ENCODE measurements at regions not wholly inside any gene's neighbourhood (a gene's known extent, or its start where the extent isn't known, plus 50 kb on each side); places are given as distances from the start of the nearest gene placed in this dataset.
A peak's percentile ranks its signal among the peaks of the same experiment; 100 is the strongest.

- no peak overlapping the region for H3K56ac ChIP-seq (ENCODE audit: extremely low read depth, insufficient read depth, low read length)
- H3K9me1 ChIP-seq (ENCODE audit: insufficient read depth, low read length) = peaks cover 3% of the 10 kb centered on the region; the same call in 1 of the 2 replicates
- H2BK15ac ChIP-seq (ENCODE audit: low read depth, low read length) = no peak overlapping the region
- H3K9ac ChIP-seq (ENCODE audit: low read depth, low read length) = no peak overlapping the region
- 80% methylated on average over 1 of the region's 3 CpGs; no CpG with 5 or more reads in 1 of the 2 experiments for WGBS, 2 experiments (ENCODE audit: extremely low coverage in 2 of 2, insufficient read length in 1 of 2)
- dilution Hi-C loops (cut with HindIII; ENCODE audit: low sequenced_read_pairs, unreplicated experiment) (no loop called here), intact Hi-C loops (cut with micrococcal nuclease) (no loop called here), in situ Hi-C loops (cut with MboI; ENCODE audit: low sequenced_read_pairs) (no loop called here)
- no peak overlapping the region; the same call in 1 of the 2 replicates for H2BK120ac ChIP-seq (ENCODE audit: low read depth, low read length)
- H3K18ac ChIP-seq (ENCODE audit: low read depth, low read length) = no peak overlapping the region
- no peak overlapping the region for H4K5ac ChIP-seq (ENCODE audit: low read depth, low read length)
- POLR2A ChIA-PET (ENCODE audit: unreplicated experiment) = no interaction called here
- CTCF ChIA-PET = no interaction called here
- H3K4me2 ChIP-seq (ENCODE audit: low read depth, low read length) = no peak overlapping the region
- H3K14ac ChIP-seq (replicated peaks; ENCODE audit: low read depth, low read length) = 0 out of 2 replicates have a peak overlapping the region, but pooled peaks have one; percentile 37
- H3K36me3 ChIP-seq (ENCODE audit: control insufficient read depth, insufficient read depth, low read length) = no peaks in the 10 kb centered on the region
- H3K4me3 ChIP-seq (ENCODE audit: insufficient read depth, low read depth, low read length) = no peak overlapping the region
- H4K91ac ChIP-seq (ENCODE audit: insufficient read depth, low read depth, low read length) = no peak overlapping the region
- no peak overlapping the region for H3K23ac ChIP-seq (ENCODE audit: low read depth, low read length)
- no peak overlapping the region for H3K4ac ChIP-seq (ENCODE audit: low read depth, low read length)
- H3K27ac ChIP-seq (ENCODE audit: insufficient read depth, low read length) = no peak overlapping the region
- H2AFZ ChIP-seq (replicated peaks; ENCODE audit: low read length, poor library complexity) = no peak overlapping the region
- H3K9me3 ChIP-seq (ENCODE audit: control insufficient read depth, insufficient read depth, low read length) = no peaks in the 10 kb centered on the region
- BruUV-seq (replicated peaks) = no TSS peak
- H4K20me1 ChIP-seq (ENCODE audit: insufficient read depth, low read length) = no peaks in the 10 kb centered on the region
- TF ChIP-seq BHLHE40 (IDR thresholded peaks at IDR 0.05; ENCODE audit: low read depth, low read length) (no peak), CTCF (conservative IDR thresholded peaks at IDR 0.05; ENCODE audit: low read depth, low read length) (no peak), SMC3 (IDR thresholded peaks at IDR 0.05; ENCODE audit: low read depth, low read length) (no peak), MXI1 (IDR thresholded peaks at IDR 0.05; ENCODE audit: borderline replicate concordance, low read depth, low read length) (no peak), RFX5 (IDR thresholded peaks at IDR 0.05; ENCODE audit: low read depth, low read length) (no peak), RCOR1 (IDR thresholded peaks at IDR 0.05; ENCODE audit: insufficient replicate concordance, low read length) (no peak), RAD21 (IDR thresholded peaks at IDR 0.05; ENCODE audit: low read length) (no peak), MAZ (IDR thresholded peaks at IDR 0.05; ENCODE audit: borderline replicate concordance, low read depth, low read length) (no peak), POLR2A (IDR thresholded peaks at IDR 0.05; ENCODE audit: low read depth, low read length) (no peak), USF2 (IDR thresholded peaks at IDR 0.05; ENCODE audit: low read depth, low read length) (no peak), MAFK (IDR thresholded peaks at IDR 0.05; ENCODE audit: low read depth, low read length) (no peak), ELK1 (IDR thresholded peaks at IDR 0.05; ENCODE audit: borderline replicate concordance, low read depth, low read length) (no peak), FOS (IDR thresholded peaks at IDR 0.05; ENCODE audit: low read depth, low read length) (no peak), NFE2L2 (IDR thresholded peaks at IDR 0.05; ENCODE audit: low read depth, low read length) (no peak), CEBPB (IDR thresholded peaks at IDR 0.05; ENCODE audit: low read depth, low read length) (no peak), CHD1 (IDR thresholded peaks at IDR 0.05; ENCODE audit: low read depth, low read length) (no peak)
- H2AK9ac ChIP-seq (replicated peaks; ENCODE audit: low read depth, low read length, poor library complexity) = no peak overlapping the region
- H2BK5ac ChIP-seq (ENCODE audit: low read depth, low read length, poor library complexity, severe bottlenecking) = no peak overlapping the region
- H2BK20ac ChIP-seq (ENCODE audit: low read depth, low read length) = no peak overlapping the region
- no peak overlapping the region for H4K8ac ChIP-seq (ENCODE audit: low read depth in 2 of 2, low read length in 2 of 2)
- peak; percentile 49 for DNase-seq
- no peak for ATAC-seq (ENCODE audit: low read depth)
- no peak overlapping the region for H2AK5ac ChIP-seq (ENCODE audit: low read depth, low read length)
- H3K4me1 ChIP-seq (ENCODE audit: control insufficient read depth, insufficient read depth, low read length) = peaks cover 5% of the 10 kb centered on the region
- no peaks in the 10 kb centered on the region for H3K27me3 ChIP-seq (ENCODE audit: control insufficient read depth, insufficient read depth, low read length)
- no peaks in the 10 kb centered on the region for H3K79me1 ChIP-seq (ENCODE audit: low read depth in 1 of 2, low read length in 2 of 2)
Measured at GRCh38 chr4:81360737-81361136, 111.0 kb downstream of the RASGEF1B start.
